ENCODE measurements at regions not wholly inside any gene's neighbourhood (a gene's known extent, or its start where the extent isn't known, plus 50 kb on each side); places are given as distances from the start of the nearest gene placed in this dataset.

GRCh38 chr5:84506625-84507024, 121.9 kb upstream of the EDIL3 start:
- no peaks in the 10 kb centered on the region for H3K79me2 ChIP-seq (ENCODE audit: control insufficient read depth, insufficient read depth, low read length, unreplicated experiment)
- H2AFZ ChIP-seq (ENCODE audit: low read length, unreplicated experiment) = no peak overlapping the region
- H3K4me1 ChIP-seq (ENCODE audit: control insufficient read depth, insufficient read depth, low read length, unreplicated experiment) = no peaks in the 10 kb centered on the region
- no peak overlapping the region for H3K27ac ChIP-seq (ENCODE audit: low read depth, low read length)
- no peaks in the 10 kb centered on the region for H3K27me3 ChIP-seq (ENCODE audit: insufficient read depth, low read length)
- no peaks in the 10 kb centered on the region for H3K36me3 ChIP-seq (ENCODE audit: insufficient read depth, low read length)
- H3K4me3 ChIP-seq (ENCODE audit: low read depth, low read length) = no peak overlapping the region

GRCh38 chr5:84494453-84494852, 109.8 kb upstream of the EDIL3 start:
- Histone ChIP-seq H3K79me2 (ENCODE audit: control insufficient read depth, insufficient read depth, low read length, unreplicated experiment) (no peaks in the 10 kb centered on the region), H3K27ac (ENCODE audit: low read depth, low read length) (no peak overlapping the region; the same call in 1 of the 2 replicates), H3K36me3 (ENCODE audit: insufficient read depth, low read length) (no peaks in the 10 kb centered on the region), H3K4me3 (ENCODE audit: low read depth, low read length) (no peak overlapping the region), H3K27me3 (ENCODE audit: insufficient read depth, low read length) (no peaks in the 10 kb centered on the region), H2AFZ (ENCODE audit: low read length, unreplicated experiment) (no peak overlapping the region), H3K4me1 (ENCODE audit: control insufficient read depth, insufficient read depth, low read length, unreplicated experiment) (no peaks in the 10 kb centered on the region)

- peak overlapping the region; percentile 54 for H2AFZ ChIP-seq (ENCODE audit: low read length, unreplicated experiment)
- H3K27ac ChIP-seq (ENCODE audit: low read depth, low read length) = no peak overlapping the region
- no peak overlapping the region for H3K4me3 ChIP-seq (ENCODE audit: low read depth, low read length)
- no peaks in the 10 kb centered on the region for H3K79me2 ChIP-seq (ENCODE audit: control insufficient read depth, insufficient read depth, low read length, unreplicated experiment)
- no peaks in the 10 kb centered on the region for H3K27me3 ChIP-seq (ENCODE audit: insufficient read depth, low read length)
- no peaks in the 10 kb centered on the region for H3K4me1 ChIP-seq (ENCODE audit: control insufficient read depth, insufficient read depth, low read length, unreplicated experiment)
- H3K36me3 ChIP-seq (ENCODE audit: insufficient read depth, low read length) = no peaks in the 10 kb centered on the region
Observed at GRCh38 chr5:84487963-84488362, 103.3 kb upstream of the EDIL3 start.

GRCh38 chr5:84480873-84481637, 96.4 kb upstream of the EDIL3 start:
- H3K27me3 ChIP-seq (ENCODE audit: insufficient read depth, low read length) = no peaks in the 10 kb centered on the region
- no peaks in the 10 kb centered on the region for H3K4me1 ChIP-seq (ENCODE audit: control insufficient read depth, insufficient read depth, low read length, unreplicated experiment)
- no peaks in the 10 kb centered on the region for H3K36me3 ChIP-seq (ENCODE audit: insufficient read depth, low read length)
- no peak overlapping the region for H3K4me3 ChIP-seq (ENCODE audit: low read depth, low read length)
- no peaks in the 10 kb centered on the region for H3K79me2 ChIP-seq (ENCODE audit: control insufficient read depth, insufficient read depth, low read length, unreplicated experiment)
- no peak overlapping the region for H2AFZ ChIP-seq (ENCODE audit: low read length, unreplicated experiment)
- H3K27ac ChIP-seq (ENCODE audit: low read depth, low read length) = no peak overlapping the region

GRCh38 chr5:84478603-84479002, 93.9 kb upstream of the EDIL3 start:
- H3K27ac ChIP-seq (ENCODE audit: low read depth, low read length) = no peak overlapping the region
- H3K4me3 ChIP-seq (ENCODE audit: low read depth, low read length) = no peak overlapping the region
- no peaks in the 10 kb centered on the region for H3K27me3 ChIP-seq (ENCODE audit: insufficient read depth, low read length)
- H3K4me1 ChIP-seq (ENCODE audit: control insufficient read depth, insufficient read depth, low read length, unreplicated experiment) = no peaks in the 10 kb centered on the region
- H3K79me2 ChIP-seq (ENCODE audit: control insufficient read depth, insufficient read depth, low read length, unreplicated experiment) = no peaks in the 10 kb centered on the region
- no peak overlapping the region for H2AFZ ChIP-seq (ENCODE audit: low read length, unreplicated experiment)
- H3K36me3 ChIP-seq (ENCODE audit: insufficient read depth, low read length) = no peaks in the 10 kb centered on the region

GRCh38 chr5:84477485-84477884, 92.8 kb upstream of the EDIL3 start:
- Histone ChIP-seq H2AFZ (ENCODE audit: low read length, unreplicated experiment) (no peak overlapping the region), H3K27me3 (ENCODE audit: insufficient read depth, low read length) (no peaks in the 10 kb centered on the region), H3K4me3 (ENCODE audit: low read depth, low read length) (no peak overlapping the region), H3K4me1 (ENCODE audit: control insufficient read depth, insufficient read depth, low read length, unreplicated experiment) (no peaks in the 10 kb centered on the region), H3K27ac (ENCODE audit: low read depth, low read length) (no peak overlapping the region), H3K36me3 (ENCODE audit: insufficient read depth, low read length) (no peaks in the 10 kb centered on the region), H3K79me2 (ENCODE audit: control insufficient read depth, insufficient read depth, low read length, unreplicated experiment) (no peaks in the 10 kb centered on the region)

- Histone ChIP-seq H3K36me3 (ENCODE audit: insufficient read depth, low read length) (no peaks in the 10 kb centered on the region), H3K27me3 (ENCODE audit: insufficient read depth, low read length) (no peaks in the 10 kb centered on the region), H3K4me1 (ENCODE audit: control insufficient read depth, insufficient read depth, low read length, unreplicated experiment) (no peaks in the 10 kb centered on the region)
Observed at GRCh38 chr5:84474126-84474525, 89.4 kb upstream of the EDIL3 start.

GRCh38 chr5:84453405-84453804, 68.7 kb upstream of the EDIL3 start:
- H3K4me3 ChIP-seq (ENCODE audit: low read depth, low read length) = no peak overlapping the region
- no peak overlapping the region for H3K27ac ChIP-seq (ENCODE audit: low read depth, low read length)
- no peaks in the 10 kb centered on the region for H3K27me3 ChIP-seq (ENCODE audit: insufficient read depth, low read length)
- no peaks in the 10 kb centered on the region for H3K79me2 ChIP-seq (ENCODE audit: control insufficient read depth, insufficient read depth, low read length, unreplicated experiment)
- no peaks in the 10 kb centered on the region for H3K36me3 ChIP-seq (ENCODE audit: insufficient read depth, low read length)
- no peak overlapping the region for H2AFZ ChIP-seq (ENCODE audit: low read length, unreplicated experiment)
- H3K4me1 ChIP-seq (ENCODE audit: control insufficient read depth, insufficient read depth, low read length, unreplicated experiment) = peaks cover 6% of the 10 kb centered on the region

More at GRCh38 chr5:84474126-84474525, 89.4 kb upstream of the EDIL3 start:
- Histone ChIP-seq H3K27ac (ENCODE audit: low read depth, low read length) (no peak overlapping the region), H3K4me3 (ENCODE audit: low read depth, low read length) (no peak overlapping the region), H3K79me2 (ENCODE audit: control insufficient read depth, insufficient read depth, low read length, unreplicated experiment) (no peaks in the 10 kb centered on the region), H2AFZ (ENCODE audit: low read length, unreplicated experiment) (no peak overlapping the region)

GRCh38 chr5:84450617-84451414, 66.1 kb upstream of the EDIL3 start:
- no peak overlapping the region for H3K27ac ChIP-seq (ENCODE audit: low read depth, low read length)
- peak overlapping the region; percentile 39 for H2AFZ ChIP-seq (ENCODE audit: low read length, unreplicated experiment)

GRCh38 chr5:84445049-84445685, 60.5 kb upstream of the EDIL3 start:
- no peaks in the 10 kb centered on the region for H3K79me2 ChIP-seq (ENCODE audit: control insufficient read depth, insufficient read depth, low read length, unreplicated experiment)
- no peak overlapping the region for H3K4me3 ChIP-seq (ENCODE audit: low read depth, low read length)
- no peak overlapping the region for H3K27ac ChIP-seq (ENCODE audit: low read depth, low read length)
- no peaks in the 10 kb centered on the region for H3K4me1 ChIP-seq (ENCODE audit: control insufficient read depth, insufficient read depth, low read length, unreplicated experiment)
- no peaks in the 10 kb centered on the region for H3K36me3 ChIP-seq (ENCODE audit: insufficient read depth, low read length)
- H2AFZ ChIP-seq (ENCODE audit: low read length, unreplicated experiment) = no peak overlapping the region
- no peaks in the 10 kb centered on the region for H3K27me3 ChIP-seq (ENCODE audit: insufficient read depth, low read length)

More at GRCh38 chr5:84450617-84451414, 66.1 kb upstream of the EDIL3 start:
- Histone ChIP-seq H3K79me2 (ENCODE audit: control insufficient read depth, insufficient read depth, low read length, unreplicated experiment) (no peaks in the 10 kb centered on the region), H3K27me3 (ENCODE audit: insufficient read depth, low read length) (no peaks in the 10 kb centered on the region), H3K4me3 (ENCODE audit: low read depth, low read length) (no peak overlapping the region), H3K36me3 (ENCODE audit: insufficient read depth, low read length) (no peaks in the 10 kb centered on the region), H3K4me1 (ENCODE audit: control insufficient read depth, insufficient read depth, low read length, unreplicated experiment) (peaks cover 6% of the 10 kb centered on the region)

Measured in ACC112 (cell line).